ENCODE measurements at regions not wholly inside any gene's neighbourhood (a gene's known extent, or its start where the extent isn't known, plus 50 kb on each side); places are given as distances from the start of the nearest gene placed in this dataset.

- intact Hi-C loops (cut with micrococcal nuclease), result no loop called here
Measured at GRCh38 chr18:7394050-7394659, 163.3 kb downstream of the LRRC30 start.

More at GRCh38 chr18:7394050-7394659, 163.3 kb downstream of the LRRC30 start:
- POLR2A ChIA-PET, result no interaction called here
- Histone ChIP-seq H3K36me3 (ENCODE audit: control insufficient read depth in 2 of 2, extremely low read depth in 1 of 2, insufficient read depth in 2 of 2, low read length in 2 of 2) (no peaks in the 10 kb centered on the region), H3K4me1 (ENCODE audit: control insufficient read depth, extremely low read depth, insufficient read depth, low read length) (no peaks in the 10 kb centered on the region), H3K9me1 (replicated peaks; ENCODE audit: control insufficient read depth, extremely low read depth, insufficient read depth, low read length) (no peaks in the 10 kb centered on the region), H4K20me1 (replicated peaks; ENCODE audit: control insufficient read depth, extremely low read depth, insufficient read depth, low read length) (no peaks in the 10 kb centered on the region), H3K79me2 (ENCODE audit: control insufficient read depth, insufficient read depth, low read length) (no peaks in the 10 kb centered on the region), H3K27ac (ENCODE audit: insufficient read depth, low read depth, low read length) (no peak overlapping the region), H3K9me3 (replicated peaks; ENCODE audit: control insufficient read depth, insufficient read depth, low read length) (no peaks in the 10 kb centered on the region), H3K27me3 (ENCODE audit: control insufficient read depth in 2 of 2, insufficient read depth in 2 of 2, low read length in 2 of 2) (peaks cover 2 to 5% of the 10 kb centered on the region in 2 experiments), H3K4me2 (ENCODE audit: insufficient read depth, low read length) (no peak overlapping the region), H2AFZ (ENCODE audit: low read depth, low read length) (no peak overlapping the region), H3K4me3 (replicated peaks in 1 of 3; ENCODE audit: insufficient read depth in 1 of 3, low read depth in 1 of 3, low read length in 3 of 3) (no peak overlapping the region), H3K9ac (replicated peaks; ENCODE audit: extremely low read depth, insufficient read depth, low read length) (no peak overlapping the region)
- TF ChIP-seq POLR2AphosphoS5 (IDR thresholded peaks at IDR 0.05; ENCODE audit: insufficient read depth, low read depth, low read length) (no peak), GATA2 (IDR thresholded peaks at IDR 0.05; ENCODE audit: insufficient read depth, insufficient read length, low read depth, low read length) (no peak), JUN (IDR thresholded peaks at IDR 0.05; ENCODE audit: borderline replicate concordance, insufficient read depth, insufficient read length, low read depth) (no peak), FOS (IDR thresholded peaks at IDR 0.05; ENCODE audit: borderline replicate concordance, insufficient read depth, low read length) (no peak), CTCF (IDR thresholded peaks at IDR 0.05; ENCODE audit: extremely low read depth in 1 of 2, insufficient read depth in 1 of 2, low read depth in 1 of 2, low read length in 2 of 2) (no peak), POLR2A (IDR thresholded peaks at IDR 0.05; ENCODE audit: low read depth, low read length) (no peak), MYC (IDR thresholded peaks at IDR 0.05; ENCODE audit: low read depth, low read length) (no peak), EZH2 (IDR thresholded peaks at IDR 0.05; ENCODE audit: borderline replicate concordance, low read depth, low read length, severe bottlenecking) (no peak)
- TF ChIP-seq, protein P1, sequence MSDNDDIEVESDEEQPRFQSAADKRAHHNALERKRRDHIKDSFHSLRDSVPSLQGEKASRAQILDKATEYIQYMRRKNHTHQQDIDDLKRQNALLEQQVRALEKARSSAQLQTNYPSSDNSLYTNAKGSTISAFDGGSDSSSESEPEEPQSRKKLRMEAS (IDR thresholded peaks at IDR 0.05; ENCODE audit: insufficient read depth, insufficient read length), result no peak
- CTCF ChIA-PET, result interaction anchor here (1.1 to 1.4 kb wide), 2 partner anchors 59 to 121 kb away, joined by 3 to 4 read pairs; no protein-coding TSS in a partner anchor
- DNase-seq (ENCODE audit: low read depth, low spot score) (no peak), FAIRE-seq (no peak)
- dilution Hi-C loops (cut with MboI; ENCODE audit: extremely low pct_ligation_motif_present, low sequenced_read_pairs), result no loop called here
- BruUV-seq (replicated peaks), result no TSS peak

All from endothelial cell of umbilical vein (primary cell).